ENCODE measurements at regions not wholly inside any gene's neighbourhood (a gene's known extent, or its start where the extent isn't known, plus 50 kb on each side); places are given as distances from the start of the nearest gene placed in this dataset.
"Not testable (repeated sequence)": the region's sequence is repeated elsewhere in the genome, so short reads cannot be mapped to it uniquely, and the experiment has no call there.

DNA sequence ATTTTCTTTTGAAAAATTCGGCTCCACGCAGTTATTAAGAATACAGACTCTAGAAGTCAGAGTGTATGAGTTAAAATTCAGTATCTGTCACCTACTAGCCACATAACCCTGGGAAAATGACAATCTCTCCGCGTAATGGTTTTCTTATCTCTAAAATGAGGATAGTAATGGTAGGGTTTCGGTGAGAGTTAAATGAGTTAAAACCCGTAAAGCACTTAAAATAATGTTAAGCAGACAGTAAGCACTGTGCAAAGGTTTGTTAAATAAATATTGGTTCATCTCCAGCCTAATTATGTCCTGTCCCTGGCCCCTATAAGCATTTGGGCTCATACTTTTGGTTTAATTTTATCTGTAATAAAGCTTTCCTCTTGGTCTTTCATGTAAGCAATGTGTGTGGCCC is 350.8 kb upstream of the GRIA3 start:
- DNase-seq, result no peak

DNA sequence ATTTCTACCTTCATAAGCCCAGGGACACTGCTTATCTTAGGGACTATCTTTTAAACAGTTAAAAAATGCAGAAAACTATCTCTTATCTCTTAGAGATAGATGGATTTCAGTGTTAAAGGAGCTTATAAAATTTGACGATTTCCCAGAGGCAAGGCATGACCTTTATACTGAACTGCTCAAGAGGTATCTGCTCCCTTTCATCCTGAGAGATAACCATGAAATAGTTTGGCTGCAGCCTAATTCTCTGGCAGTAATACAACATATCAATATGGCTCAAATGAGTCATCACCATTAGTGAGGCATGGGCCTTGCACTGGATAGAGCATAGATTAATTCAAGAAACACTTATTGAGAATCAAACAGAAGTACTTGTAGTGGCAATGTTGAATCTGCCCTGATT is 348.2 kb upstream of the GRIA3 start:
- DNase-seq, result no peak

DNA sequence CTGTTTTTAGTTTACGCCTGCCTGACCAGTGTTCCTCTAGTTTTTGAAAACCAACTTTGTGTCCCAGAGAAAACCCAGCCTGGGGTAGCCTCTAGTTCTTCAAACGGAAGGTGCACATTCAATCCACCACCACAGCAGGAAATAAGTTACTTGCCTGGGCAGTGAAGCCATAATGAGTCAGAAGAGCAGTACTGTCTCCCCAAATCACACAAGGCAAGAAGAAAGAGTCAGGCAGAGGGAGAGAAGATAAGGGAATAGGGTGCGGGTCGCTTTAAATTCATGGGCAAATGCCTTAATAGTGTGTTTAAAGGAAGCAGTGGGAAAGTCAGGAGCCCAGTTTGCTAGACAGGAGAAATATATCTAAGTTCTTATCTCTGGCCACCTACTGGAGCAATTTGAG is 333.8 kb upstream of the GRIA3 start:
- no peak for DNase-seq

DNA sequence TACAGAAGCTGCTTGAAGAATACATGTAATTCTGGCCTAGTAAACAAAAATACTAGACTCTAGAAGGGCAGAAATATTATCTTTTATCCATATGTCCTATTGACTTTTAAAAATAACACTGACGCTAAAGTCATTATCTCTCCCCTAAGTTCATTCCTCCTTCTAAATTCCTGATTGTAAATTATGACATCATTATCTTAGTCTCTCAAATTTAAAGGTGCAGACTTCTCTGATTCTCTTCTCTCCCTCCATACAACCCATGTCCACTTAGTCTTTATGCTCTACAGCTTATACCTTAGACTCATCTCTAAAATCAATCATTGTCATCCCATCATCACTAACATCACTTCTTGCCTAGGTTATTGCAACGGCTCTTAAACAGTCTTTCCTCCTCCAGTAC is 327.9 kb upstream of the GRIA3 start:
- no peak for DNase-seq

DNA sequence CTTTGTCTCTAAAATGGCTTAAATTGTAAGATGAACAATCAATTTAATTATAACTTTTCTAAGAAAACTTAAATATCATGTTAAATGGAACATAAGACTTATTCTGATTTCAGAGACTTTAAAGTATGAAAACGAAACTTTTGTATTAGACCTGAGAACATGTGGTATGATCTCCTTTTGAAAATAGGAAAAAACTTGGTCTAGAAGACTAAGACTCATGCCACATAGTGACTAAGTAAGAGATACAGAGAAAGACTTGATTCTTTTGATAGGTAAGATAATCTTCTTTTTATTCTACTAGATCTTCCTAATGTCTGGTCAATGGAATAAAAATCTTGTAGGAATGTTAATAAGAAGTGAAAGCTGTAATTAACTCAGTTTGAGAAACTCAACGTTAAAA is 326.3 kb upstream of the GRIA3 start:
- no peak for DNase-seq

DNA sequence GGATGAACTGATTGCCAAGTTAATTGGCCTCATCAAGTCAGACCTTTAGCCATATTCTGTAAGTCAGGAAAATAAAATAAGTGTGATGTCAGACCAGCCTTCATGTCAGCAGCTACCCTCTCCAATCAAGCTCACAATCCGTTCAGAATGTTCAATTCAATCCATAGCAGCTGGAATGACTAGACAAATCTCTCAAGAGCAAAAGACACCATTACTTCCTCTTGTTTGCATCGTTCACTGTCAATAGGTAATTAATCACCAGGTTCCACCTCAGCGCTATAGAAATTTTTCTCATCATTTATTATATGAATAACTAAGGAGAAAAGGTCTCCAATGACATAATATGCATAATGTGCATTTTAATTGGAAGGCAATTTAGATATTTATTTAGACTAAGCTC is 321.0 kb upstream of the GRIA3 start:
- no peak for DNase-seq

DNA sequence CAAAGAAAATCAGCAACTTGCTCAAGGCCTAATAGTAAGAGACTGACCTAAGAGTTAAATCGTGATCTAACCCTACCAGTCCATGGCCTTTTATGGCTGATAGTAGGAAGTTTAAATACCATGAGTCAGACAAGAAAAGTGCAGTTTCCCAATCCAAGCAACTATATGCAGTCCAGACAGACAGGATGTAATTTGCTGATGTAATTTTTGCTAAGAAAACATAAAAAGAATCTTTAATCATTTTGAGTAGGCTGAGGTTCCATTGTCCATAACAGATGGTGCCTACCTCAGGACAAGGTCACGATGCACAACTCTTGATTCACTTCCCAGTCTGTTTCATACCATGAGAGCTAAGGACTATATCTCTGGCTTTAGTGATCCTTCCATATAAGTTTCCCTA is 317.5 kb upstream of the GRIA3 start:
- no peak for DNase-seq

DNA sequence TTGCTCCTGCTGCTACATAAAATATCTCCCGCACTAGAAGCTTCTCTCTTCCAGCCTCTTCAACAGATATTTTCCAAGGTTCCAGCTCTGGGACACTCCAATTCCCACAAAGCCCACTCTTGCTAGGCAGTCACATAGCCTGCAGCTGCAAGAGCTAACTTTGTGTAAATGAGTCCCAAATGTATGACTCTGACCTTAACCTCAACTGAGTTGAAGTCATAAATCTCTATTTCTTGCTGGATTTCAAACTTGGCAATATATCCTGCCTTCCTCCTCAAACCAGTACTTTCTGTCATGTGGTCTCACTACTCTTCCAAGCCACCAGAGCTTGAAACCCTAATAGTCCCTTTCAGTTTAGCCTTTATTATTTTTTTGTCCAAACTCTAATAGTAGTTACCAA is 315.4 kb upstream of the GRIA3 start:
- DNase-seq, result no peak

DNA sequence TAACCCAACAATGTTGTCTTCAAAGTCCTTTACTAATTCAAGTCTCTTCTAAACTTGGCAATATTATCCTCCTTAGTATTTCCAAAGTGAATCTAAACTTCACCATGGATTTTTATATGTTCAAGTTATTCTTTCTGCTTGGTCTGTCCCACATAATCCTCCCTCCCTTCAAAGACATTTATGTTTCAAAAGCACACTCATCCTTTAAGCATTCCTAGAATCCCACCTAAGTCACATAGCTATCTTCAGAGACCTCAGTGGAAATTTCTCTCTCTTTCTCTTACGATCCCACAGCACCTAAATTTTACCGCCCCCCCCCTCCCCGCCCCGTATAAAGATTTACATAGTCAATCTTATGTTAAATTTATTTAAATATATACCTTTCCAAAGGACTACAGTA is 314.9 kb upstream of the GRIA3 start:
- DNase-seq, result no peak

DNA sequence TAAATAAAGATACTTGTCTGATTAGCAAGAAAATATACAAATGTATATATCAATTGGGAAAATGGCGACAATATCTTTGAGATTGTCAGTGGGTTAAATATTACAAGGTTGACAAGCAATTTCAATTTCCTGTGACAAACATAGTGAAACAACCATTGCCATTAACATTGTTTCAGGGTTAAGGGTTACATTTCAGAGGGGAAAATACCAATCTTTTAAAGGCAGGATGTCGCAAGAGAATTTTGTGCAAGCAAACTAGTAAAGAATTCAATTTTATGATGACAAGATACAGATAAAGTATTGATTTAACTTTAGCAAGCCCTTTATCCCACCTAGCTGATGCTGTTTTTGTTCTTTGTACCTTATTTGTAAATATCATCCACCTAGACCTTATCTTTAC is 305.8 kb upstream of the GRIA3 start:
- no peak for DNase-seq

DNA sequence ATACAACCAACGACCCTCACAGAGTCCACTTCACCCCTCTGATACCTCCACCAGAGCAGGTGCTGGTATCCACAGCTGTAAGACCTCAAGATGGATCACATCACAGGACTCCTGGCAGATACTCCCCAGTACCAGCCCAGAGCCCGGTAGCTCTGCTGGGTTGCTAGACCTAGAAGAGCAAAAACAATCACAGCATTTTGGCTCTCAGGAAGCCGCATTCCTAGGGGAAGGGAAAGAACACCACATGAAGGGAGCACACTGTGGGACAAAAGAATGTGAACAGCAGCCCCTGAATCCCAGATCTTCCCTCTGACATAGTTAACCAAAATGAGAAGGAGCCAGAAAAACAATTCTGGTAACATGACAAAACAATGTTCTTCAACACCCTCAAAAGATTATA is 303.1 kb upstream of the GRIA3 start:
- DNase-seq, result no peak

DNA sequence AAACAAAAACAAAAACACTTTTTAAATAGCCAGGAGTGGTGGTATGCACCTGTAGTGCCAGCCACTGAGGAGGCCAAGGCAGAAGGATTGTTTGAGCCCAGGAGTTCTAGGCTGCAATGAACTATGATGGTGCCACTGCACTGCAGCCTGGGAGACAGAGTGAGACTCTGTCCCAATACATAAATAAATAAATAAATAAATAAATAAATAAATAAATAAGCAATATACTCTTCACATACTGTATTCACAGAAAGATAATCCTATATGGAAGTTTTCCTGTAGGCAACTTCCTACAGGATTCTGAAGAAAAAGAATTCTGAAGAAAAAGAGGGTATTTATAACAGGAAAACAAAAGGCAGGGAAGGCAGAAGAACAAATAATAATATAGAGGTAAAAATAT is 293.3 kb upstream of the GRIA3 start:
- no peak for DNase-seq

DNA sequence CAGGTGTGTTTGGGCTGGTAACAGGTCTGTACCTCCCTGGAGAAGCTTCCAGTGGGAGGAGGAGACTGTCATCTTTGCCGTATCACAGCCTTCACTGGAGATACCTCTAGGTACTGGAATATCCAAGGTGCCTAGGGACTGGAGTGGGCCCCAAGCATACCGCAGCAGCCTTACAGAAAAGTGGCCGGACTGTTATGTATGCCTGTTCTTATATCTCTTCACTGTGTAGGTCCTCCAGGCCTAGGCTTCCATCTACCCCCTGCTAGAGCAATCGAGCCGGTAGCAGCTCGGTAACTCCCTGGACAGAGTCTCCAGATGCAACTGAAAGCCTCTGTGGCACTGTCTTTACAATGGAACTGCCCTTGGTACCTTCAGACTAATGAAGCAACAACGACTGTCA is 277.4 kb upstream of the GRIA3 start:
- no peak for DNase-seq

DNA sequence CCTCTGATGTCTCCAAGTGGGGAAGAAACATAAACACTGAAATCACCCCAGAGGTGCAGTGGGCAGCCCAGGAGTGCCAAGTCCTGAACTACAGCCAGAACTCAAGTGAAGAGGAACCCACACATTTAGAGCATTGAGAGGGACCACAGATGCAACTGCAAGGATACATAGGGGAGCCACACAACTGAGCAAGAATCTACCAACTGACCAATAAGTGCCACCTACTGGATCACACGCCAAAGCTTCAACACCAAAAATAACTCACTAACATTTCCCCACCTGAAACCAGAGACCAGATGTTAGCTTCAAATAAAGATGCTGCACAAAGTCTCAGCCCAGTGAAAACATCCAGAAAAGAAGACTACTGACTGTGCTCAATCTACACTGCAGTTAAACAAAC is 276.7 kb upstream of the GRIA3 start:
- no peak for DNase-seq

DNA sequence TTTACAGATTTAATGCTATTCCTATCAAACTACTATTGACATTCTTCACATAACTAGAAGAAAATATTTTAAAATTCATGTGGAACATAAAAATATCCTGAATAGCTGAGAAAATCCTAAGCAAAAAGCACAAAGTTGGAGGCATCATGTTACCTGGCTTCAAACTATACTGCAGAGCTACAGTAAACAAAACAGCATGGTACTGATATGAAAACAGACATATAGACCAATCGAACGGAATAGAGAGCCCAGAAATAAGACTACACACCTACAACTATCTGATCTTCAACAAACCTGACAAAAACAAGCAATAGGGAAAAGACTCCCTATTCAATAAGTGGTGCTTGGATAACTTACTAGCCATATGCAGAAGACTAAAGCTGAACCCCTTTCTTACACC is 273.4 kb upstream of the GRIA3 start:
- no peak for DNase-seq

DNA sequence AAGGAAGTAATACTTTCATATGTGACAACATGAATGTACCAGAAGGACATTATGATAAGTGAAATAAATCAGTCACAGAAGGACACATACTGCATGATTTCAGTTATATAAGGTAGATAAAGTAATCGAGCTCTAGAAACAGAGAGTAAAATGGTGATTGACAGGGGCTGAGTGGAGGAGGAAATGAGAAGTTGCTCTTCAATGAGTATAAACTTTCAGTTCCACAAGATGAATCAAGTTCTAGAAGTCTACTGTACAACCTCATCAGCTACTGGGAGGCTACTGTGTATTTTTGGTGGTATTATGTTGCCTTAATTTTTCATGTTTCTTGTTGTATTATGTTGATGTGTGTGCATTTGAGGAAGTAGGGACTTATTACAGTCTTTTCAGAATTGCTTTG is 270.9 kb upstream of the GRIA3 start:
- no peak for DNase-seq

DNA sequence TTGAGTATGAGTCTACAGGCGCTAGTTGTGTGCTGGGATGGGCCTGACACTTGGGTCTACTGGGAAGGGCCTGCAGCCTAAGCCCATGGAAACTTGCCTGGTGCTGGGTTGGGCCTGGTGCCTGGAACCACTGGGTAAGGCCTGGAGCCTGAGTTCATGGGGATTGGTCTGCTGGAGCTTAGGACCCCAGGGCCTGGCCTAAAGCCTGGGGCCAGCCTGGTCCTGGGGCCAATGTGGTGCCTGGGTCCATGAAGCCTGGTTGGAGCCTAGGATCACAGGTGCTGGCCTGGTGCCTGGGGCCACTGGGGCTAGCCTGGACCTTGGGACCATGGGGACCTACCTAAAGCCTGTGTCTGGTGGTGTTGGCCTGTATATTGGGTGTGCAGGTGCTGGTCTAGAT is 270.3 kb upstream of the GRIA3 start:
- no peak for DNase-seq

DNA sequence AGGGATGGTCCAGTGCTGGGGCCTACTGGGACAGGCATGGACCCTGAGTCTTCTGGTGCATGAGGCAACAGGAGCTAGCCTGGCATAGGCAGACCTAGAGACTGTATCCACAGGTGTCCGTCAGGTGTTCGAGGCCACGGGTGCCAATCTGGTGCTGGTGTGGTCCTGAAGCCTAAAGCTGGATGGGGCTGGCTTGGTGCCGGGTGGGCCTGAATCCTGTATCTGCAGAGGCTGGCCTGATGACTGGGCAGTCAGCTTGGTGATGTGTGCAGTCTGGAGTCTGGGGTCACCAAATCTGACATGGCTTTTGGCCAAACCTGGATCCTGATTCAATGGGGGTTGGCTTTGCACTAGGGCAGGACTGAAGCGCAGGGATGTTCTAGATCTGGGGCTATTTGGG is 269.8 kb upstream of the GRIA3 start:
- DNase-seq, result no peak

DNA sequence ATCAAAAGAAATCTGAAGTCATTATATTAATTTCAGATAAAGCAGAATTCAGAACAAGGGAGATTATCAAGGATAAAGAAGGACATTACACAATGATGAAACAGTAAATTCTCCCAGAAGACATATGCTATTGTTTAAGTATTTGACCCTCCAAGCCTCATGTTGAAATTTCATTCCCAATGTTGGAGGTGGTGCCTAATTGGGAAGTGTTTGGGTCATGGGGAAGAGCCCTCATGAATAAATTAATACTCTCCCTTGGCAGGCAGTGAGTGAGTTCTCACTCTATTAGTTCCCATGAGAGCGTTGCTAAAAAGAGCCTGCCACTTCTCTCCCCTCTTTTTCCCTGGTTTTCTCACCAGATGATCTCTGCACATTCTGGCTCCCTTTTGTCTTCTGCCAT is 249.9 kb upstream of the GRIA3 start:
- DNase-seq, result no peak

DNA sequence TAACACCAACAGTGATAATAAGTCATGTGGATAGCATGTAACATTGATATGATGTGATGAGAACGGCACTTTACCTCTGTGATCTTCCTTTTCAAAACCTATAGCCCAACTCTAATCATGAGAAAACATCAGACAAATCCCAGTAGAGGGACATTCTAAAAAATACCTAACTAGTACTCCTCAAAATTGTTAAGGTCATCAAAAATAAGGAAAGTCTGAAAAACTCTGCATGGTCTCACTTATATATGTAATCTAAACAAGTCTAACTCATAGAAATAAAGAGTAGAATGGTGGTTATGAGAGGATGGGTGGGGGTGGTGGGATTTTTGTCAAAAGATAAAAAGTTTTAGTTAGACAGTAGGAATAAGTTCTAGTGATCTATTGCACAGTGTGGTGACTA is 243.9 kb upstream of the GRIA3 start:
- DNase-seq, result no peak

DNA sequence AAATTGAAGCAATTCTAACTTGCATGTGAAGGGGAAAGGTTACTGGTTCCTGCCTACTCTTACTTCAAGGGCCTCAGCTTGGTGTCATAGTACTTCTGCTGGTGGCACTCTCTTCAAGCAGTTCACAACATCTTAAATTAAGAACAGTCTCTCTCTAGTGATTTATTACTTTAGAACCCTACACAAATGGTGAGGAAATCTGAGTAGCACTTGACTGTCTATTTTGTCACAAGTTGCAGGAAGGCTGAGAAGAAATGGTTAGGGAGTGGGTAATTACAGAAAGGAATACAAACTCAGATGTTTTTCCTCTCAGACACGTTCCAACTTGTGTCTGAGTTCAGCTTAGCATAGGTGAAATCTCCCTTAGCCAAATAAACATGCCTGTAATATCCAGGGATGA is 242.3 kb upstream of the GRIA3 start:
- no peak for DNase-seq

DNA sequence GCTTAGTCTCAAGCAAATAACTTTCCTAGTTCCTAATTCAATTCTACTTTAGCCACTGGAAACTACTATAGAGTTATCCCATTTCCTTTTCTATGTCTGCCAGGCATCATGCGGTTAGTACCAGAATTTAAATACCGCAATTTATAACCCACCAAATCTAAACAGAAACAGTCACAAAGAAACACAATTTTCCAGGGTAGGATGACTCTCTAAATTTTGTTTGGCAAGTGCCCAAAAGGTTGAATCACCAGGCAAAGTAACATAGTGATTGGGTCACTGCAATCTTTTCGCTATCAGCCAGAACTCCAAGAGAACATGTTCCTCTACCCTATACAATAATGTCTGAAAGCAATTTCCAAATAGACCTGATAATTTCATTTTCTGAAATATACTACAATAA is 240.2 kb upstream of the GRIA3 start:
- DNase-seq, result no peak

DNA sequence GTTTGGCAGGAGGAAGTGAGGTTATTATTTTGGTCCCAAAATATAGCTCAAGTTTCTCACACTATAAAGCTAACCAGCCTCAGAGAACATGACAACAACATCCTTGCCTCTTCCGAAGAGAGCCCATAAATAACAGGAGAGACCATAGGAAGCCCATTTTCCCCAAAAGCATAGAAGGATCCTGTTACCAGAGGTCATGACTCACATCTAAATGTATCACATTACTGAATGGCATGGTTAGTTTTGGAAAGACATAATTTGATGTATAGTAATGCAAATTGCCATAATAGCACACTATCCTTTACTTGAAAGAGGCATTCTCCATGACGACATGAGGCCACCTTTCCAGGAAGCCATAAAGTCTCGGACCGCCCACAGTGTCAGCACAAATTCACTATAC is 238.8 kb upstream of the GRIA3 start:
- no peak for DNase-seq

DNA sequence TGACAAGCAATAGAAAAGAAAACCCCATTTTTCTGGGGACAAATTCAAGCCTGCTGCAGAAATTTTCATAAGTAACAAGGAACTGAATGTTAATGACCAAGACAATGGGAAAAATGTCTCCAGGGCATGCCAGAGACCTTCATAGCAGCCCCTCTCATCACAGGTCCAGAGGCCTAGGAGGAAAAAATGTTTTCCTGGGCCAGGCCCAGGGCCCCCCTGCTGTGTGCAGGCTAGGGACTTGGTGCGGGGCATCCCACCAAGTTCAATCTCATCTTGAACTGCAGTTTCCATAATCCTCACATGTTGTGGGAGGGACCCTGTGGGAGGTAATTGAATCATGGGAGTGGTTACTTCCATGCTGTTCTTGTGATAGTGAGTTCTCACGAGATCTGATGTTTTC is 211.5 kb upstream of the GRIA3 start:
- DNase-seq, result no peak

DNA sequence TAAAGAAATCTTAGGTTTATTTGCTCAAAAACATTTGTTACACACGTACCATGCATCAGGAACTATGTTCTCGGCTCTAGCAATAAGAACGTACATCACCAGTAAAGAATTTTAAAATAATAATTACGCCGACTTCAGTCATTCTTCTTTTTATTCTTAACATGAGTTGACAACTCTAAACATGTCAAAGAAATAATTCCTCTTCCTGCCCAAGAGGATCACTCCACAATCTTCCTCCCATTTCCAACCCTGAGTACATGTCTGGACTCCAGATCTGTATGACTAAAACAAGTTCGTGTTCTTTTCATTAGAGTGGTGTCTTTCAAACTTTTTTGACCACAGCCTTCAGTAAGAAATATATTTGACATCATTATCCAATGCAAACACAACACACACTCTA is 201.6 kb upstream of the GRIA3 start:
- no peak for DNase-seq

DNA sequence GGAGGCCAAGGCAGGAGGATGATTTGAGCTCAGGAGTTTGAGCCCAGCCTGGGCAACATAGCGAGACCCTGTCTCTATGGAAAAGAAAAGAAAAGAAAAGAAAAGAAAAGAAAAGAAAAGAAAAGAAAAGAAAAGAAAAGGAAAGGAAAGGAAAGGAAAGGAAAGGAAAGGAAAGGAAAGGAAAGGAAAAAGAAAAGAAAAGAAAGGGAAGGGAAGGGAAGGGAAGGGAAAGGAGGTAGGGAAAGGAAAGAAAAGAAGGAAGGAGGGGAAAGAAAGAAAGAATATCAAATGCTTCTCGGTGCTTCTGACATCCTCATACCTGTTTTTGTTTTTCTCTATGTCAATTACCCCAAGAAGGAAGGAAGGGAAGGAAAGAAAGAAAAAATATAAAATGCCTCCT is 181.2 kb upstream of the GRIA3 start:
- DNase-seq, result not testable (repeated sequence)

DNA sequence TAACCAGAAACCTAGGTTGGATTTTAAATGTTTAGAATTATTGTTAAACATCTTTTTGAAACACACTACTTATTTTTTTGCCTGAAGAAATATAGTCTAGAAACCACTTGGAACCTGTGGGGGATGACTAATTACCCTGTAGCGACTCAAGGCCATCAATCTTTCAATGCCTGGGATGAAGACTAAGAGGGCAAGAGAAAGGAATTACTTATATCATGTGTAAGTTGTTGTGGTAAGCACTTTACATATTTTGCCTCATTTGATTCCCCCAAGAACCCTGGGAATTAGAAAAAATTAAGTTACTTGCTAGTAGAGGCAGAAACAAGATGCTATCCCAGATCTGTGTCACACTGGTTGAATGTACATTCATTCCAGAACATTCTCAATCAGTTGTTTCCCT is 170.9 kb upstream of the GRIA3 start:
- no peak for DNase-seq

All from activated CD4-positive, alpha-beta T cell treated with anti-CD3 and anti-CD28 coated beads, Interleukin-2, Interleukin-6, amounts not matched to agents 100 ng/mL and 50 ng/mL, durations not matched to agents 16 hours and 8 hours (primary cell).